Activated T-cell treated with anti-CD3 and anti-CD28 coated beads for 48 hours (primary cell): ENCODE measurements at regions not wholly inside any gene's neighbourhood (a gene's known extent, or its start where the extent isn't known, plus 50 kb on each side); places are given as distances from the start of the nearest gene placed in this dataset.
"Not testable (repeated sequence)": the region's sequence is repeated elsewhere in the genome, so short reads cannot be mapped to it uniquely, and the experiment has no call there.

Experiments used
- DNase-seq: peaks from one replicate; pipeline ENCODE4 v3.0.0-alpha.2; 2020; ENCODE audit warnings: low read depth

DNA sequence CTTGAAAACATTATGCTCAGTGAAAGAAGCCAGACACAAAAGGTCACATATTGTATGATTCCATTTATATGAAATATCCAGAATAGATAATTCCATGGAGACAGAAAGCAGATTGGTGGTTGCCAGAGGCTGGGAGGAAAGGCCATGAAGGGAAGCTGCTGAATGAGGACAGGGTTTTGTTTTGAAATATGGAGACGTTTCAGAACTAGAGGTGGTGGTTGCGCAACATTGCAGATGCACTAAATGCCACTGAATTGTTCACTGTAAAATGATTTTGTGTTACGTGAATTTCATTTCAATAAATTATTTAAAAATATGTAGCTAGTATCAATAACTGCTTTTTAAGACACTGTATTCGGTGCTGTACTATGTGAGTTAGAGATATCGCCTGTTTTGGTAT lies 101.7 kb upstream of the ZNF236 start:
- DNase-seq, result no peak

DNA sequence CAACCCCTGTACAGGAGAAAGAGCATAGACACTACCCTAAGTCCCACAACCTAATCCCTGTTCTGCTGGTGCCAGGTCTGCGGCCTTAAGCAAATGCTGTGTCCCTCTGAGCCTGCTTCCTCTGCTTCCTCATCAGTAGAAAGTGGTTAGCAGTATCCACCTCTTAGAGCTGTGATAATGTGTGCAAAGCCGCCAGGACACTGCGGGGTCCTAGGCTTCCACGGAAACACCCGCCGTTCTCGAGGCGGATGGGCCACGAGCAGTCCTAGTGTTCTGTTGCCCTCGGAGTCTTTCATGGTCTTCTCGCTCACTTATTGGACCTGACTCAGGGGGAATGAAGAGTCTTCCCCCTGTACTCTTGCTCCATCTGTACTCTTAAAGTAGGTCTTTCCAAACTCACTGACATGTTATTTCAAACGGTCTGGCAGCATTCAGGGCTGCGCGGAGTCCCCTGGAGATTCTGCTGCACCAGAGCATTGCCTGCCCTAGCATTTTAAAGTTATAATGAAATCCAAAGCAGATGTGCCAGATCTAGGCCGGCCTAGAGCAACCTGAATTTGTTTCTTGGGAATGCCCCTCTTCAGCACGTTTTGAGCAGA lies 107.2 kb upstream of the ZNF236 start:
- no peak for DNase-seq

DNA sequence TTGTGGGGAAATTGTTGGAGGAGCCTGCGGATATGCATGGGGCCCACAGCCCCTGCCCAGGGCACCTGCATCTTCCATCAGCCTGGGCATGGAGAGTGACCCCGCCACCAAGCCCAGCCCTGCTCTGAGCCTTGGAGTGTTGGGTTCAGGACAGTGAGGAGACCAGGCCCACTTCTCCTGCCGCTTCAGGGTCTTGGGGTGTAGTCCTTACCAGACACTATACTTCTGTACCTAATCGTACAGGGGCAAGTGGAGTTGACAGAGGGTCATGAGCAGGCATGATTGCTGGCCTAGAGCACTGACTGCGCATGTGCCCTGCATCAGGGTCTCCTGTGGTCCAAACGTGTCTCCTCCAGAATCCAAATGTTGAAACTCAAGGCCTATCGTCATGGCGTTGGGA lies 108.9 kb upstream of the ZNF236 start:
- DNase-seq, result no peak

DNA sequence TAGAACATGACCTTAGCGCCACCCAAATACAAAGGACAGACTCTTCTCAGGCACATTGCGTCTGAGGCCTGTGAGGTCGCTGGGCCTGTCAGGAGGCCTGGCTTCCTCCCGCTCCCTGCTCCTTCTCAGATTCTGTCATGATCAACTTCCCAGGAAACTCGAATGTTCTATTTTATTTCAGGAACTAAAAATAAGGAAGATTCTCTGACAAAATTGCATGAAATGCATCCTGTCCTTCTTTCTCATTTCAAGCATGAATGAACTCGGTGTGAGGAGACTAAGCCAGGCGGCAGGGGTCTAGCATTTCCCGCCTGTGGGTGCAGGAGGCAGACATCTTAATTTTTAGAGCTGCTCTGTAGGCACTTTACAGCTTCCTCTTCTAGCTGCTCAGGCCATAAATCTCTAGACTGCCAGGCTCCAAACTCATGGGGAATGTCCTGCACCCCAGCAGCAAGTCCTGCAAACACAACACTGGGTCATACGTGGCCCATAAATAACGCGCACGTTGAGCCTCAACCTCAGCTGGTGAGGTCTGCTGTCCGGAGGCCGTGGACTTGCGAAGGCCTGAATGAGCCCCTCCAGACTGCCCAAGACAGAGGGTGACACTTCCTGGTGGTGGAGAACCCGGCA lies 109.7 kb upstream of the ZNF236 start:
- no peak for DNase-seq

DNA sequence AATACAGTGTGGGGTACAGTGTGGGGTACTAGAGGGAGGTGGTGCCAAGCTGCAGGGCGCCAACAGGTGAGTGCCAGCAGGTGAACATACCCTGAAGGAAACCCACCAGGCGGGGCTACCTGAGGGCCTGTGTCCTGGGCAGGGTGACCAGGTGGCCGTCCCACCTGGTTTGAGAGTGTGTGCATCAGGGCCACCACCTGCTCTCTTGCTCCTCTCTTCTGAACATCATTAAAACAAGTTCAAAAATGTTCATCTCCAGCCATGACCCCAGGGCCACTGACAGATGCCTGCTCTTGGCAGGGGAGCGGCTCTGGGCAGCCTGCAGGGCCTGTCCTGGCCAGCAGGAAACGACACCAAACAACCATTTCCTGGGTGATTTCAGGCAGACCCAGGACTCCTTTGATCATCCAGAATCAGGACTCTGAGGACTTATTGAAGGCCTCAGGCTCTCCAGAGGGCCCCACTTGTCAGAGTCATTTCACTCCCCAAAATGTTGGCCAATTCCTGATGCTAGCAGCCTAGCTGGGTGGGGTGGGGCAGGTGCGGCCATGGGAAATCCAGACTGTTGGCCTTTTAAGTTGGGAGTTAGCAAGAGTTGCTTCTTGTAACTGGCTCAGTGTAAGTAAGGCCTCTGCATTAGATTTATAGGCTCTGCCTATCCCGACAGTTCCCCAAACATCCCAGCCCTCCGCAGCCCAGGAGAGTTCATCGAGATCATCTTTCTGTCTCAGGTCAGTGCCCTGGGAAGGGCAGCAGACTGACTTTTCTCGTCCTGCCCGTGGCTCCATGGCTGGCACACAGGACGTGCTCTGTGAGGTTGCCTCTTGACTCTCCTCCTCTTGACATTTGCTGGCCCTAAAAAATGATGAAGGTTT lies 111.5 kb upstream of the ZNF236 start:
- DNase-seq, result no peak

DNA sequence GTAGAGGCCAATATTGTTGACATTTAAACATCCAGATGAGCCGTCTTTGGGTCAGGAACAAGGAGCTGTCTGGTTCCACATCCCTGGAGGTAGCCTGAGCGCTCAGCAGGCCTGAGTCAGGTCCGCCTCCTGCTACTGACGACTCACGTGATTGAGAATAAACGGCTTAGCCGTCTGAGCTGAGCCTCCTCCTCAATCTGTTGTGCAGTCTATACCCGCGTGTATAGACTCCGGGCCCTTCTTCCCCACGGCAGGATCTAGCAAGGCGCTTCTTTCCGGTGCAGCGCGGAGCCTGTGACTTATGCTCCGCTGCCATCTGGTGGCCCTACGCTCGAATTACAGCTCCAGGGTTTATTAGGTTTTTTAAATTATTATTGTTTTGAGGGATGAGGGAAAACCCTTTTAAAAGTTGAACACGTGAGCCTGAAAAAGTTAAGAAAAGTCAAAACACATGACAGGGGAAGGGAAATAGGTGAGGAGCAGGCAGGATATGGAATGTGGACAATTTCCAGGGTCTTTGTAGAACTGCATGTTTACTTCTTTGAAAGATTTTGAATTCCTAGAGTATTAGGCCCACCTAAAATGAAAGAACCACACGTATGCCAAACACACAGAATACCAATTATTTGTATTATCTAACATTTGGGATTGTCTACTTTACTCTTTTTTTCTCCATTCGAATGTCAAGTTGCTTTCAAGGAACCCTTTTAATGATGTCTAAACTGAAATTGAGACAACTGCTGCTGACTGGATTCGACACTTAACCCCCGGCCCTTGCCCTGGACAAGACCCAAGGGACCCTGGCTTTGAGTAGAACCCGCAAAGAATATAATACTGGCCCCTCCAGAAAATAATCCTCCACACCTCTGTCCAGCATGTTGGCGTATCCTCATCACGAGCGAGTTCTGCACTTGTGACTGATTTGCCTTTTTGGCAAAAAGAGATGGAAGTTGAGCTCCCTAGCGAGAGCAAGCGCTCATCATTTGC lies 112.4 kb upstream of the ZNF236 start:
- DNase-seq, result peak; percentile 38

DNA sequence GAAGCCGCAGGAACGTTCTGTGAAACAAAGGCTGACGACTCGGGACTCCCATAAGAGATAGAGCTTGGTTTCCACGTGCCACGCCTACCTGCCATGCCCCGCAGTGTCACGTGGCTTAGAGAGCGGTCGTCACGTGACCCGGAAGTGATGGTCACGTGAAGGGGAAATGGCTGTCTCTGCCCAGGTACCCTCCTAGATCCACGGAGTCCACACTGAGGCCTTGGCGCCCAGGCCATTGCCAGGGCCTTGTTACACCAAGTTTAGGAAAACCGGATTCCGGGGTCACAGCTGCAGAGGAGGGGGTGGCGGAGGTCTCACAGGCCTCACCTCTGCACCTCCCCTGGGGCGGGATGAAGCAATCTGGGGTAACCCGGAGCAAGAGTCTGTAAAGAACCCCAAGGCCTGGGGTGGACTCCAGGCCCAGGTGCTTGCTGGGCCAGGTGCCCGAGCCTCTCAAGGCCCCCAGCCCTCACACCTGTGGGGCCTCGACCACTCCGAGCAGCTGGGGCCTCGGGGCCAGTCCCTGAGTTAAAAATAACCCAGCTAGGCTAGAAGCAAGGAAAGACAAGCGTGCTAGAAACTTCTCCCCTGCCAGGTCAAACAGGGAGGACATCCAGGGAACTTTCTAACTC lies 113.5 kb upstream of the ZNF236 start:
- DNase-seq, result no peak

DNA sequence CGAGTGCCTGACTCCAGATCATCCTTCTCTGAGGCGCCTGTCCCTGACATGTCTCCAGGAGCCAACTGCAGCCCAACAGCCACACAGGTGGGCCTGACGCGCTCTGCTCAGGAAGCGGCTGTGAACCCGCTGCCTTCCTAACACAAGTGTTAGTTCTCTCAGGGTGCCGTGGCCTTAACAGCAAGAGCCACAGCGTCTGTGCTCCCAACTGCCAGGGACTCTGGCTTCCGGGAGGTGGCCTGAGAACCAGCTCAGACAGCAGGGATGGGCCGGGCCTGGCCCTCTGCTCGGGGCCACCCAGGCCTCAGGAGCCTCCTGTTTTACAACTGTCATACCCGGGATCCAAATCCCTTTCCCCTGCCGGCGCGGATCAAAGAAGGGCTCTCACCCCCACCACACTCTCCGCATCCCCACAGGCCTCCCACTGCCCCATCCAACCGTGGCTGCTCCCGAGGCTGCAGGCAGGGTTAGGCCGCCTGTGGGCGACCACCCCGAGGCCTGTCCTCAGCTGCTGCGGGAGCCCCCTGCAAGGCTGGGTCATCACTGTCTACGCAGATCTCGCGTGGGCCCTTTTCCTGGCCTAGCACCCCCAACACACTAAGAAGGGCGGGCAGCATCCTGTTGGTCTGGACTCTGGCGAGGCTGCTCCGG lies 114.2 kb upstream of the ZNF236 start:
- DNase-seq, result no peak

DNA sequence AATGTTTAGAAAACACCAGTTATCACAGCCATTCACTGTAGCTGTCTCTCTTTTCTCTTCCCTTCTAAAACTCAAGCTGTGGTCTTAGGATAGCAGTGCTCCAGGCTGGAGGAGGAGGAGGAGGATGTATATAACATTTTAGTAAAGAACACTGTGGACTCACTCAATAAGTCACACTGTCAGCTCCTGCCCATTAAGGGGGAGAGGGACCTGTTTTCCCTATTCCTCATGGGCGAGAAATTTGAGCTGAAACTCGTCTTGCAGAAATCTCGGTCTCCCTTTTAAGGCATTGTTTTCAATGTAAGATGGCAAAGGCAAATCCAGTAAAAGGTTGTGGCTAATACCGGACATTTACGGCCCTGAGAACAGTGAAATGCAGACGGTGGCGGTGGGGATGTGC lies 114.8 kb upstream of the ZNF236 start:
- DNase-seq, result no peak

DNA sequence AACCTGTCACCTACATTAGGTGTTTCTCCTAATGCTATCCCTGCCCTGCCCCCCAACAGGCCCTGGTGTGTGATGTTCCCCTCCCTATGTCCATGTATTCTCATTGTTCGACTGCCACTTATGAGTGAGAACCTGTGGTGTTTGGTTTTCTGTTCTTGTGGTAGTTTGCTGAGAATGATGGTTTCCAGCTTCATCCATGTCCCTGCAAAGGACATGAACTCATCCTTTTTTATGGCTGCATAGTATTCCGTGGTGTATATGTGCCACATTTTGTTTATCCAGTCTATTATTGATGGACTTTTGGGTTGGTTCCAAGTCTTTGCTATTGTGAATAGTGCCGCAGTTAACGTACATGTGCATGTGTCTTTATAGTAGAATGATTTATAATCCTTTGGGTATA lies 117.8 kb upstream of the ZNF236 start:
- DNase-seq, result not testable (repeated sequence)

DNA sequence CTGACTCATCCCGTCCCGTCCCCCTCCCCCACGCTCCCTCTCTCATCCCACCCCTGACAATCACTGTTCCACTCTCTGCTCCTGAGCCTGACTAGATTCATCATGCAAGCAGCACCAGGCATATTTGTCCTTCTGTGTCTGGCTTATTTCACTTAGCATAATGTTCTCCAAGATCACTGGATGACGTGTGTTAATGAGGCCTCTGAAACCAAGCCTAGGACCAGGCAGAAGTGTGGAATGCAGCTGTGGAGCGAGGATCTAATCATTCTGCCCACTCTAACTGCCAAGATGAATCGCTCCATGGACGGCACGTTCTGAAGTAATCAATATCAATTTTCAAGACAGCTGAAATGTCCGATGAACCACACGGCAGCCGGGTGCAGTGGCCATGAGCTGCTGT lies 122.4 kb upstream of the ZNF236 start:
- DNase-seq, result no peak

DNA sequence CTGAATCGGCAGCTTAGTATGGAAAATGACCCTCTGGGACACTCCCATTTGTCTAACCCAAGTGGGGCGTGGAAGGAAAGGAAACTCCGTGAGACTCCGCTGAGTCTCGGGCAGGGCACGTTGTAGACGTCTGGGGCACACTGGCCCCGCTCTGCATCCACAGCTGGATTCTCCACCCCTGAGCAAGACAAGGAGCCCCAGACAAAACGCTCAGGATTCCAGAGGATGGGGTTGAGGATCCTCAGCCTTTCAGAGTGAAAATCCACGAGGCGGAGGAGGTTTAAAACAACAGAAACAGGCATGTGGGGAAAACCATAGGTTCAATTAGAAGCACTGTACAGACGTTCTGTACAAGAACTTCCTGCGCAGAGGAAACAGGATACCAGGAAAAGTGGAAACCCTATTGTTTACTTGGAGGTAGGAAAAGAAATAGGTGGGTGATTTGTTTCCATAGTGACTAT lies 124.9 kb upstream of the ZNF236 start:
- DNase-seq, result no peak

DNA sequence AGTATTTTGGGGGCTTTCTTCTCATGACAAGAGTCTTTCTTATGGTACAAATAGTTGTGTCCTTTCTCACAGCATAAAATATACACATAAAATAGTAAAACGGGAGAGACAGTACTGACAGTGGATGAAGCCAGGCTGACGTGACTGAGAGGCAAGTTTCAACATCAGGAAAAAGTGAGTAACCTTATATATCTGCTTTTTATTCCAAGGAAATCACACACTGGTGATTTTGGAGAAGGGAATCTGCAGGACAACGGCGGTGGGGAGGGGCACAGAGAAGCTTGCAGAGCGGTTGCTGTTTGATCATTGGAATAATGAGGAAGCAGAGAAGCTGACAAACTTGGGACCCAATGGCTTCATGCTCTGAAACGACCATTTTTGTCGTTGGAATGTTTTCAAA lies 130.6 kb upstream of the ZNF236 start:
- DNase-seq, result no peak

DNA sequence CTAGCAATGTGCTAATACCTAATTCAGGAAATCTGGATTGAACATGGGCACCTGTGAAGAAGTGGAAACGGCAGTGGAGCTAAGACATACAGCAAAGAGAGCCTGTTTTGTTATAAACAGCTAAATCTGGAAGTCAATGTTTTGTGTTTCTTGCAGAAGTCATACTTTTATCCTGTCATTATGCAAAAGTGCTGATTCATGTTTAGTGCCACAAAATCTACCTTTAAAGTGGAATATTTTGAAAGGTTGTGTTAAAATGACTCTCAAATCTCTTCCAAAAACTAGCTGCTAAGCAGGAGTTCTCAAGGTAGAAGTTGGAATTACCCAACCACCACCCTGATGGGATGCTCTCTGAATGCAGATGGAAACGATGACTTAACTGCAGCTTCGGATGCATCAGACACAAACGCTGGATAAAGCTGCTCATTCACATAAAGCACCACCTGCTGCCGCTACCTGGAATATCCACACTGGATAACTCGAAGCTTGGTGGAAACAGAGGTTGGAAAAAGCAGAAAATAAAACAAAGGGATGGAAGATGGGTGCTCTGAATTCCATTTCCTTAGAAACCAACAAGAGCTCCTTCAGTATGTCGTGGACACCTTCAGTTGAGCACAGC lies 132.6 kb upstream of the ZNF236 start:
- no peak for DNase-seq

DNA sequence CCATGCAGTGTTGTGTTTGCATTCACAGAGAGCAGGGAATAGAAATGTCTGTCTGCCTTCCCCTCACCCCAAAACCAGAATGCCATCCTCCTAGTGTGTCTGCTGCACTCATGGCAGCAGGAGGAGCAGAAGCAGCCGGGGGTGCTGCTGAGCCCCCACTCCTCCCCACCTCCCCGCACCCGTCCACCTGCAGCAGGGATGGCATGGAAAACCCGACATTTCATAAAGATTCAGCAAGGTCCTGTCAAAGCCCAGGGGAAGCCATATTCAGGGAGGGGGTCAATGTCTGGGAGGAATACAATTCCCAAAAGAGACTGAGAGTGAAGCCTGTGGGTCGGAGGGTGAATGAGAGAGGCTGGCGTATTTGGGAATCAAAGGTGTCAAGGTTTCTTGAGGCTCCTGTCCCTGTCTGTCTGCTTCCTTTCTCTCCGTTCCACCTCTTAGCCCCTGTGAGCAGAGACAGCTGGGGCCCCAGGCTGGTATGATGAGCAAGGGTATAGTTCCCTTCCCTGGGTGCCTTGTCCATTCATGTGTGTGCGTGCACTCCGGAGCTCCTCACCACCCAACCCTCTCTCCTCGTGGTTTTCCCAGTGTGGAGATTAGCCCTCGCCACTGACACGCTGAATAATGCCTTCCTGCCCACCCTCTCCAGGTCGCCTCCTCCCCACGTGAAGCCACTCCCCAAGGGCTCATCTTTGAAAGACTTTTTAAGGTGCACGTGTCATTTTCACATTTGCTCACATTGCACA lies 133.5 kb upstream of the ZNF236 start:
- DNase-seq, result no peak

DNA sequence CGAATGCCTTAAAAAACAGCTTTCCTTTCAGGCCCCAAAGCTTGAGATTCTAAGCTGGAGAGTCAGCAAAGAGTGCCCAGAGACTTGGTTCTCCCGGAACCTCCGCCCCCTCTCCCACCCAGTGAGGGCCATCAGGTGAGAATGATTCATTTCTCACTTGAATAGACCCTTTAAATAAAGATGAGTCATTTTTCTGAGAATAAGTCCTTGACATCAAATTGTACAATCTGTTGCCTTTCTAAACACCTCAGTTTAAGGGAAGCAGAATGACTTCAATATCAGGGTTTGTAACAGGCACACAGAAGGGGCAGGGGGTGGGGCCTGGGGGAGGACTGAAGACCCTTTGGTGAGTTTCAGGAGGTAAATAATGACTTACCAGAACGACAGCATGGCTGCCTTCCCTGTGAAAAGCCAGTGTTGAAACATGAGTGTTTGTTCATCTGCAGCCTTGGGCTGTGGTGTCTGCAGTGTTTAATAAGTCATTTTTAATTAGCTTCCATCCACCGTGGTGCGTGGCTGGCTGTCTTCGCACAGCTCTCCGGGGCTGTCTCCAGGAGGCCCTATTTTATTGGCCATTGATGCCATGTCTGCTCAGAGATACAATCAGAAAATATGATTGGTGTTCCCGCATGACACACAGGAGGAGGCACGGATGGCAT lies 134.9 kb upstream of the ZNF236 start:
- peak; percentile 25 for DNase-seq

DNA sequence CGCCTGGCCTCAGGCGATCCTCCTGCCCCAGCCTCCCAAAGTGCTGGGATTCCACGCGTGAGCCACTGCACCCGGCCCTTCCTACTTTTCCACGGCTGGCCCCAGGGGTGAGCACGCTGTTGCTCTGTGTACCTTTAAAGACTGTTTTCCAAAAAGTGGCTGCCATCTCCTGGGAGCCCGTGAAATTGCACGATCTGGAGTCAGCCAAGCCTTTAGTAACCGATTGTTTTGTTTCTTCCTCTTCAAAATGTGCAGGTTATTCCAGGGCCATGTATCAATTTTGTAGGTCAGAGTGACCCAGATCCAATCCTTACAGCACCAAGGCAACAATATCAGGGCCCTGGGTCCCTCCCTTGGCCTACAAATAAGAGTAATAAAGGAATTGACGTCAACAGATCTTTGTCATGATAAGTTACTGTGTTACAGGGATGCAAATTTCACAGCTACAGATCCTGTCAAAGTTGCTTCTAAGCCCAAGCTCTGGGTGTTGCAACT lies 135.6 kb upstream of the ZNF236 start:
- DNase-seq, result no peak

DNA sequence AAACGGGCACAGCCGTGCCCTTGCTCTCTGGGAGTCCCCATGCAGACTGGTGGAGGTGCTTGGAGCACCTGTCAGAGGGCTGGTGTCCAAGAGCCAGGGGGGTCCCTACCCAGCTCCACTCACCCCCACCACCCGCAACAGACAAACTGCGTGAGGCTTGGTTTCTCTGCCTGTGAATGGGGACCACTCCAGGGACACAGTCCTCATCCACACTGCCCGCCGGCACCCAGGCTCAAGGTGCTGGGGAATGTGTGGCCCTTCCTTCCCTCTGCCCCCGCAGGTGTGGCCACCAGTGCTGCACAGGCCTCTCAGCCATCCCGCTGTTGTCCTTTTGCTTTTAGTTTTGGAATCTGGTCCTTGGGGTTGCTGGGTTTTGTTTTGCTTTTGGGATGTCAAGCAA lies 136.5 kb upstream of the ZNF236 start:
- DNase-seq, result no peak

DNA sequence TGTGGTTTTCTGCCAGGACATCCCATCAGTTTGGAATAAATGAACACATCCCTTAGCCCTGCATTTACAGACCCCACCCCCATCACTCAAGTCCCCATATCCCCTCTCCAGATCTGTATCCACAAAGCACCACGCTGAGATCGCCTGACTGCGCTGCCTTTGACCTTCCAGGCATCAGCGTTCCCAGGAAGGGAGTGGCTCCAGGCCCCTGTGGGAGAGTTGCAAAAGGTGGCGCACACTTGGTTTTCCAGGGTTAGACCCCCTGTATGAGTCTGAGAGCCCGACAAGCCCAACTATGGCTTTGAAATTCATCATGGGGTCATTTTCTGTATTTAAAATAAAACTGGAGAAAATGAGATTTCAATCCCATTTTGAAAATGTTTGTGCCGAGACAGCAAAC lies 137.0 kb upstream of the ZNF236 start:
- no peak for DNase-seq
